ENCODE measurements at regions not wholly inside any gene's neighbourhood (a gene's known extent, or its start where the extent isn't known, plus 50 kb on each side); places are given as distances from the start of the nearest gene placed in this dataset.
"Not testable (repeated sequence)": the region's sequence is repeated elsewhere in the genome, so short reads cannot be mapped to it uniquely, and the experiment has no call there.

GRCh38 chr7:37552439-37552838, 103.8 kb upstream of the ELMO1 start:
- DNase-seq (ENCODE audit: low read depth in 1 of 2, low spot score in 2 of 2); H3K4me1 ChIP-seq (replicated peaks); H3K36me3 ChIP-seq; H3K27ac ChIP-seq; H3K9me3 ChIP-seq (replicated peaks); H3K4me3 ChIP-seq; H3K27me3 ChIP-seq (replicated peaks): not testable (repeated sequence)

- no peak overlapping the region for H3K27ac ChIP-seq
- no peak overlapping the region for H3K4me3 ChIP-seq
- H3K36me3 ChIP-seq: no peaks in the 10 kb centered on the region
- no peaks in the 10 kb centered on the region for H3K9me3 ChIP-seq (replicated peaks)
- no peaks in the 10 kb centered on the region for H3K27me3 ChIP-seq (replicated peaks)
- H3K4me1 ChIP-seq (replicated peaks): no peaks in the 10 kb centered on the region
- no peak for DNase-seq (ENCODE audit: low read depth in 1 of 2, low spot score in 2 of 2)
Measured at GRCh38 chr7:37555528-37555927, 106.9 kb upstream of the ELMO1 start.

- no peak overlapping the region for H3K4me3 ChIP-seq
- no peaks in the 10 kb centered on the region for H3K9me3 ChIP-seq (replicated peaks)
- H3K27ac ChIP-seq: no peak overlapping the region
- no peaks in the 10 kb centered on the region for H3K27me3 ChIP-seq (replicated peaks)
- no peaks in the 10 kb centered on the region for H3K36me3 ChIP-seq
- no peaks in the 10 kb centered on the region for H3K4me1 ChIP-seq (replicated peaks)
- no peak for DNase-seq (ENCODE audit: low read depth in 1 of 2, low spot score in 2 of 2)
Measured at GRCh38 chr7:37557571-37558209, 109.0 kb upstream of the ELMO1 start.

- H3K9me3 ChIP-seq (replicated peaks): no peaks in the 10 kb centered on the region
- no peak for DNase-seq (ENCODE audit: low read depth in 1 of 2, low spot score in 2 of 2)
- no peaks in the 10 kb centered on the region for H3K27me3 ChIP-seq (replicated peaks)
- no peak overlapping the region for H3K27ac ChIP-seq
- H3K4me3 ChIP-seq: no peak overlapping the region
- H3K36me3 ChIP-seq: no peaks in the 10 kb centered on the region
- H3K4me1 ChIP-seq (replicated peaks): no peaks in the 10 kb centered on the region
Measured at GRCh38 chr7:37558320-37559096, 109.8 kb upstream of the ELMO1 start.

- no peak overlapping the region for H3K27ac ChIP-seq
- DNase-seq (ENCODE audit: low read depth in 1 of 2, low spot score in 2 of 2): no peak
- H3K4me3 ChIP-seq: no peak overlapping the region
- no peaks in the 10 kb centered on the region for H3K9me3 ChIP-seq (replicated peaks)
- H3K27me3 ChIP-seq (replicated peaks): no peaks in the 10 kb centered on the region
- H3K4me1 ChIP-seq (replicated peaks): no peaks in the 10 kb centered on the region
- no peaks in the 10 kb centered on the region for H3K36me3 ChIP-seq
Measured at GRCh38 chr7:37570145-37570544, 113.4 kb upstream of the GPR141 start.

GRCh38 chr7:37571806-37572205, 111.8 kb upstream of the GPR141 start:
- no peak for DNase-seq (ENCODE audit: low read depth in 1 of 2, low spot score in 2 of 2)
- Histone ChIP-seq H3K4me1 (replicated peaks) (no peaks in the 10 kb centered on the region), H3K36me3 (no peaks in the 10 kb centered on the region), H3K27me3 (replicated peaks) (no peaks in the 10 kb centered on the region), H3K9me3 (replicated peaks) (no peaks in the 10 kb centered on the region), H3K27ac (no peak overlapping the region), H3K4me3 (no peak overlapping the region)

GRCh38 chr7:37577412-37577811, 106.2 kb upstream of the GPR141 start:
- no peak for DNase-seq (ENCODE audit: low read depth in 1 of 2, low spot score in 2 of 2)
- Histone ChIP-seq H3K4me1 (replicated peaks) (no peaks in the 10 kb centered on the region), H3K9me3 (replicated peaks) (no peaks in the 10 kb centered on the region), H3K27me3 (replicated peaks) (no peaks in the 10 kb centered on the region), H3K4me3 (no peak overlapping the region), H3K27ac (no peak overlapping the region), H3K36me3 (no peaks in the 10 kb centered on the region)

GRCh38 chr7:37577901-37578300, 105.7 kb upstream of the GPR141 start:
- Histone ChIP-seq H3K4me3 (no peak overlapping the region), H3K27me3 (replicated peaks) (no peaks in the 10 kb centered on the region), H3K36me3 (no peaks in the 10 kb centered on the region), H3K4me1 (replicated peaks) (no peaks in the 10 kb centered on the region), H3K27ac (no peak overlapping the region), H3K9me3 (replicated peaks) (no peaks in the 10 kb centered on the region)
- no peak for DNase-seq (ENCODE audit: low read depth in 1 of 2, low spot score in 2 of 2)

- Histone ChIP-seq H3K36me3 (no peaks in the 10 kb centered on the region), H3K4me1 (replicated peaks) (no peaks in the 10 kb centered on the region), H3K27ac (no peak overlapping the region), H3K9me3 (replicated peaks) (no peaks in the 10 kb centered on the region), H3K27me3 (replicated peaks) (no peaks in the 10 kb centered on the region), H3K4me3 (no peak overlapping the region)
- no peak for DNase-seq (ENCODE audit: low read depth in 1 of 2, low spot score in 2 of 2)
Measured at GRCh38 chr7:37578350-37578749, 105.2 kb upstream of the GPR141 start.

- Histone ChIP-seq H3K27ac (no peak overlapping the region), H3K9me3 (replicated peaks) (no peaks in the 10 kb centered on the region), H3K4me1 (replicated peaks) (no peaks in the 10 kb centered on the region), H3K4me3 (no peak overlapping the region), H3K27me3 (replicated peaks) (no peaks in the 10 kb centered on the region), H3K36me3 (no peaks in the 10 kb centered on the region)
- DNase-seq (ENCODE audit: low read depth in 1 of 2, low spot score in 2 of 2): no peak
Measured at GRCh38 chr7:37580376-37580775, 103.2 kb upstream of the GPR141 start.

- not testable (repeated sequence) for H3K36me3 ChIP-seq; H3K9me3 ChIP-seq (replicated peaks); H3K4me3 ChIP-seq; H3K4me1 ChIP-seq (replicated peaks); H3K27ac ChIP-seq; H3K27me3 ChIP-seq (replicated peaks); DNase-seq (ENCODE audit: low read depth in 1 of 2, low spot score in 2 of 2)
Measured at GRCh38 chr7:37584651-37585463, 98.7 kb upstream of the GPR141 start.

GRCh38 chr7:37590824-37591223, 92.7 kb upstream of the GPR141 start:
- DNase-seq (ENCODE audit: low read depth in 1 of 2, low spot score in 2 of 2): no peak
- Histone ChIP-seq H3K9me3 (replicated peaks) (no peaks in the 10 kb centered on the region), H3K4me1 (replicated peaks) (no peaks in the 10 kb centered on the region), H3K27ac (no peak overlapping the region), H3K27me3 (replicated peaks) (no peaks in the 10 kb centered on the region), H3K36me3 (no peaks in the 10 kb centered on the region), H3K4me3 (no peak overlapping the region)

- H3K9me3 ChIP-seq (replicated peaks): no peaks in the 10 kb centered on the region
- no peaks in the 10 kb centered on the region for H3K4me1 ChIP-seq (replicated peaks)
- no peaks in the 10 kb centered on the region for H3K36me3 ChIP-seq
- no peaks in the 10 kb centered on the region for H3K27me3 ChIP-seq (replicated peaks)
- H3K4me3 ChIP-seq: no peak overlapping the region
- H3K27ac ChIP-seq: no peak overlapping the region
- DNase-seq (ENCODE audit: low read depth in 1 of 2, low spot score in 2 of 2): no peak
Measured at GRCh38 chr7:37592366-37592765, 91.2 kb upstream of the GPR141 start.

- H3K4me1 ChIP-seq (replicated peaks): no peaks in the 10 kb centered on the region
- no peaks in the 10 kb centered on the region for H3K9me3 ChIP-seq (replicated peaks)
- H3K36me3 ChIP-seq: no peaks in the 10 kb centered on the region
- H3K27ac ChIP-seq: no peak overlapping the region
- H3K4me3 ChIP-seq: no peak overlapping the region
- no peak for DNase-seq (ENCODE audit: low read depth in 1 of 2, low spot score in 2 of 2)
- H3K27me3 ChIP-seq (replicated peaks): no peaks in the 10 kb centered on the region
Measured at GRCh38 chr7:37594602-37595001, 89.0 kb upstream of the GPR141 start.

Measured in SJSA1 (cell line).